ENCODE measurements at regions not wholly inside any gene's neighbourhood (a gene's known extent, or its start where the extent isn't known, plus 50 kb on each side); places are given as distances from the start of the nearest gene placed in this dataset.

DNA sequence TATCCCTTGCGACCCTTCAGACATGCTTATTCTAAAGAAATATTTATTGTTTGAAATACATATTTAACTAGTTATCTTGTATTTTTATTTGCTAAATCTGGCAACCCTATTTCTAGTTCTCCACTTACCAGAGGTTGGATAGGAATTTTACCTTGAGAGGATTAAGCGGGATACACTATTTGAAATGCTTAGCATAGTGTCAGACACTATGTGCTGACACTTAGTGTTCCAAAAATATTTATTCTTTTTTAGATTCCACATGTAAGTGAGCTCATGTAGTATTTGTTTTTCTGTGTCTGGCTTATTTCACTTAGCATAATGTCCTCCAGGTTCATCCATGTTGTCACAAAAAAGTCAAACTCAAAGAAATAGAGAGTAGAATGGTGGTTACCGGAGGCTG is 78.7 kb downstream of the NTMT2 start (continued):
- TF ChIP-seq, protein P1, sequence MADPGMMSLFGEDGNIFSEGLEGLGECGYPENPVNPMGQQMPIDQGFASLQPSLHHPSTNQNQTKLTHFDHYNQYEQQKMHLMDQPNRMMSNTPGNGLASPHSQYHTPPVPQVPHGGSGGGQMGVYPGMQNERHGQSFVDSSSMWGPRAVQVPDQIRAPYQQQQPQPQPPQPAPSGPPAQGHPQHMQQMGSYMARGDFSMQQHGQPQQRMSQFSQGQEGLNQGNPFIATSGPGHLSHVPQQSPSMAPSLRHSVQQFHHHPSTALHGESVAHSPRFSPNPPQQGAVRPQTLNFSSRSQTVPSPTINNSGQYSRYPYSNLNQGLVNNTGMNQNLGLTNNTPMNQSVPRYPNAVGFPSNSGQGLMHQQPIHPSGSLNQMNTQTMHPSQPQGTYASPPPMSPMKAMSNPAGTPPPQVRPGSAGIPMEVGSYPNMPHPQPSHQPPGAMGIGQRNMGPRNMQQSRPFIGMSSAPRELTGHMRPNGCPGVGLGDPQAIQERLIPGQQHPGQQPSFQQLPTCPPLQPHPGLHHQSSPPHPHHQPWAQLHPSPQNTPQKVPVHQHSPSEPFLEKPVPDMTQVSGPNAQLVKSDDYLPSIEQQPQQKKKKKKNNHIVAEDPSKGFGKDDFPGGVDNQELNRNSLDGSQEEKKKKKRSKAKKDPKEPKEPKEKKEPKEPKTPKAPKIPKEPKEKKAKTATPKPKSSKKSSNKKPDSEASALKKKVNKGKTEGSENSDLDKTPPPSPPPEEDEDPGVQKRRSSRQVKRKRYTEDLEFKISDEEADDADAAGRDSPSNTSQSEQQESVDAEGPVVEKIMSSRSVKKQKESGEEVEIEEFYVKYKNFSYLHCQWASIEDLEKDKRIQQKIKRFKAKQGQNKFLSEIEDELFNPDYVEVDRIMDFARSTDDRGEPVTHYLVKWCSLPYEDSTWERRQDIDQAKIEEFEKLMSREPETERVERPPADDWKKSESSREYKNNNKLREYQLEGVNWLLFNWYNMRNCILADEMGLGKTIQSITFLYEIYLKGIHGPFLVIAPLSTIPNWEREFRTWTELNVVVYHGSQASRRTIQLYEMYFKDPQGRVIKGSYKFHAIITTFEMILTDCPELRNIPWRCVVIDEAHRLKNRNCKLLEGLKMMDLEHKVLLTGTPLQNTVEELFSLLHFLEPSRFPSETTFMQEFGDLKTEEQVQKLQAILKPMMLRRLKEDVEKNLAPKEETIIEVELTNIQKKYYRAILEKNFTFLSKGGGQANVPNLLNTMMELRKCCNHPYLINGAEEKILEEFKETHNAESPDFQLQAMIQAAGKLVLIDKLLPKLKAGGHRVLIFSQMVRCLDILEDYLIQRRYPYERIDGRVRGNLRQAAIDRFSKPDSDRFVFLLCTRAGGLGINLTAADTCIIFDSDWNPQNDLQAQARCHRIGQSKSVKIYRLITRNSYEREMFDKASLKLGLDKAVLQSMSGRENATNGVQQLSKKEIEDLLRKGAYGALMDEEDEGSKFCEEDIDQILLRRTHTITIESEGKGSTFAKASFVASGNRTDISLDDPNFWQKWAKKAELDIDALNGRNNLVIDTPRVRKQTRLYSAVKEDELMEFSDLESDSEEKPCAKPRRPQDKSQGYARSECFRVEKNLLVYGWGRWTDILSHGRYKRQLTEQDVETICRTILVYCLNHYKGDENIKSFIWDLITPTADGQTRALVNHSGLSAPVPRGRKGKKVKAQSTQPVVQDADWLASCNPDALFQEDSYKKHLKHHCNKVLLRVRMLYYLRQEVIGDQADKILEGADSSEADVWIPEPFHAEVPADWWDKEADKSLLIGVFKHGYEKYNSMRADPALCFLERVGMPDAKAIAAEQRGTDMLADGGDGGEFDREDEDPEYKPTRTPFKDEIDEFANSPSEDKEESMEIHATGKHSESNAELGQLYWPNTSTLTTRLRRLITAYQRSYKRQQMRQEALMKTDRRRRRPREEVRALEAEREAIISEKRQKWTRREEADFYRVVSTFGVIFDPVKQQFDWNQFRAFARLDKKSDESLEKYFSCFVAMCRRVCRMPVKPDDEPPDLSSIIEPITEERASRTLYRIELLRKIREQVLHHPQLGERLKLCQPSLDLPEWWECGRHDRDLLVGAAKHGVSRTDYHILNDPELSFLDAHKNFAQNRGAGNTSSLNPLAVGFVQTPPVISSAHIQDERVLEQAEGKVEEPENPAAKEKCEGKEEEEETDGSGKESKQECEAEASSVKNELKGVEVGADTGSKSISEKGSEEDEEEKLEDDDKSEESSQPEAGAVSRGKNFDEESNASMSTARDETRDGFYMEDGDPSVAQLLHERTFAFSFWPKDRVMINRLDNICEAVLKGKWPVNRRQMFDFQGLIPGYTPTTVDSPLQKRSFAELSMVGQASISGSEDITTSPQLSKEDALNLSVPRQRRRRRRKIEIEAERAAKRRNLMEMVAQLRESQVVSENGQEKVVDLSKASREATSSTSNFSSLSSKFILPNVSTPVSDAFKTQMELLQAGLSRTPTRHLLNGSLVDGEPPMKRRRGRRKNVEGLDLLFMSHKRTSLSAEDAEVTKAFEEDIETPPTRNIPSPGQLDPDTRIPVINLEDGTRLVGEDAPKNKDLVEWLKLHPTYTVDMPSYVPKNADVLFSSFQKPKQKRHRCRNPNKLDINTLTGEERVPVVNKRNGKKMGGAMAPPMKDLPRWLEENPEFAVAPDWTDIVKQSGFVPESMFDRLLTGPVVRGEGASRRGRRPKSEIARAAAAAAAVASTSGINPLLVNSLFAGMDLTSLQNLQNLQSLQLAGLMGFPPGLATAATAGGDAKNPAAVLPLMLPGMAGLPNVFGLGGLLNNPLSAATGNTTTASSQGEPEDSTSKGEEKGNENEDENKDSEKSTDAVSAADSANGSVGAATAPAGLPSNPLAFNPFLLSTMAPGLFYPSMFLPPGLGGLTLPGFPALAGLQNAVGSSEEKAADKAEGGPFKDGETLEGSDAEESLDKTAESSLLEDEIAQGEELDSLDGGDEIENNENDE (IDR thresholded peaks at IDR 0.05; ENCODE audit: insufficient replicate concordance, low read length): no peak
- no peak for TF ChIP-seq TAF7 (optimal IDR thresholded peaks at IDR 0.05; ENCODE audit: borderline replicate concordance, low read depth, low read length)
- TF ChIP-seq, protein P2, sequence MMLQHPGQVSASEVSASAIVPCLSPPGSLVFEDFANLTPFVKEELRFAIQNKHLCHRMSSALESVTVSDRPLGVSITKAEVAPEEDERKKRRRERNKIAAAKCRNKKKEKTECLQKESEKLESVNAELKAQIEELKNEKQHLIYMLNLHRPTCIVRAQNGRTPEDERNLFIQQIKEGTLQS (IDR thresholded peaks at IDR 0.05; ENCODE audit: insufficient read depth, low read depth, low read length): no peak
- TF ChIP-seq EP300 (IDR thresholded peaks at IDR 0.05; ENCODE audit: borderline replicate concordance in 1 of 2, low read depth in 2 of 2, low read length in 2 of 2): no peak
- TF ChIP-seq POLR2A (IDR thresholded peaks at IDR 0.05; ENCODE audit: control extremely low read depth in 1 of 2, low read depth in 2 of 2, low read length in 2 of 2): no peak
- TF ChIP-seq RBBP5 (IDR thresholded peaks at IDR 0.05; ENCODE audit: borderline replicate concordance, low read depth, low read length): no peak
- TF ChIP-seq HDAC2 (IDR thresholded peaks at IDR 0.05; ENCODE audit: borderline replicate concordance in 1 of 2, low read depth in 2 of 2, low read length in 2 of 2): no peak
- TF ChIP-seq CBX8 (IDR thresholded peaks at IDR 0.05; ENCODE audit: borderline replicate concordance, low read depth, low read length): no peak
- TF ChIP-seq CHD1 (IDR thresholded peaks at IDR 0.05; ENCODE audit: low read depth, low read length): no peak
- no peak for TF ChIP-seq EGR1 (IDR thresholded peaks at IDR 0.05; ENCODE audit: borderline replicate concordance, low read depth, low read length)
- TF ChIP-seq KDM4A (IDR thresholded peaks at IDR 0.05; ENCODE audit: low read depth, low read length, severe bottlenecking): no peak

All from H1 (cell line).